ENCODE measurements at regions not wholly inside any gene's neighbourhood (a gene's known extent, or its start where the extent isn't known, plus 50 kb on each side); places are given as distances from the start of the nearest gene placed in this dataset.

GRCh38 chr1:87689487-87689886 is 360.8 kb downstream of the LMO4 start:
- H3K4me3 ChIP-seq (ENCODE audit: low read depth, low read length), result no peak overlapping the region
- DNase-seq (ENCODE audit: low read depth), result no peak
- no peak for TF ChIP-seq CTCF (IDR thresholded peaks at IDR 0.05; ENCODE audit: insufficient read depth, low read depth, low read length, missing control alignments)

GRCh38 chr1:87696483-87696882 is 367.8 kb downstream of the LMO4 start:
- no peak for TF ChIP-seq CTCF (IDR thresholded peaks at IDR 0.05; ENCODE audit: insufficient read depth, low read depth, low read length, missing control alignments)
- DNase-seq (ENCODE audit: low read depth), result no peak

GRCh38 chr1:87702455-87702854 is 373.8 kb downstream of the LMO4 start:
- no peak overlapping the region for H3K4me3 ChIP-seq (ENCODE audit: low read depth, low read length)
- no peak for DNase-seq (ENCODE audit: low read depth)
- TF ChIP-seq CTCF (IDR thresholded peaks at IDR 0.05; ENCODE audit: insufficient read depth, low read depth, low read length, missing control alignments), result no peak

More at GRCh38 chr1:87696483-87696882, 367.8 kb downstream of the LMO4 start:
- H3K4me3 ChIP-seq (ENCODE audit: low read depth, low read length), result no peak overlapping the region

DNA sequence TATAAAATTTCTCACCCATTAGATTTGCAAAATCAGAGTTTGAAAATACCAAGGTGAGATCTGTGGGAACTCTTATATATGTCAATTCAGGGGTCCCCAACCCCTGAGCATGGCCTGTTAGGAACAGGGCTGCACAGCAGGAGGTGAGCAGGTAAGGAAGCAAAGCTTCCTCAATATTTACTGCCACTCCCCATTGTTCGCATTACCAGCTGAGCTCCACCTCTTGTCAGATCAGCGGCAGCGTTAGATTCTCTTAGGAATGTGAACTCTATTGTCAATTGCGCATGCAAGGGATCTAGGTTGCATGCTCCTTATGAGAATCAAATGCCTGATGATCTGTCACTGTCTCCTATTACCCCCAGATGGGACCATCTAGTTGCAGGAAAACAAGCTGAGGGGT is 376.6 kb downstream of the LMO4 start:
- H3K4me3 ChIP-seq (ENCODE audit: low read depth, low read length), result no peak overlapping the region
- DNase-seq (ENCODE audit: low read depth), result no peak
- TF ChIP-seq CTCF (IDR thresholded peaks at IDR 0.05; ENCODE audit: insufficient read depth, low read depth, low read length, missing control alignments), result no peak

GRCh38 chr1:87706203-87706602 is 377.5 kb downstream of the LMO4 start:
- DNase-seq (ENCODE audit: low read depth), result no peak
- H3K4me3 ChIP-seq (ENCODE audit: low read depth, low read length), result no peak overlapping the region
- no peak for TF ChIP-seq CTCF (IDR thresholded peaks at IDR 0.05; ENCODE audit: insufficient read depth, low read depth, low read length, missing control alignments)

DNA sequence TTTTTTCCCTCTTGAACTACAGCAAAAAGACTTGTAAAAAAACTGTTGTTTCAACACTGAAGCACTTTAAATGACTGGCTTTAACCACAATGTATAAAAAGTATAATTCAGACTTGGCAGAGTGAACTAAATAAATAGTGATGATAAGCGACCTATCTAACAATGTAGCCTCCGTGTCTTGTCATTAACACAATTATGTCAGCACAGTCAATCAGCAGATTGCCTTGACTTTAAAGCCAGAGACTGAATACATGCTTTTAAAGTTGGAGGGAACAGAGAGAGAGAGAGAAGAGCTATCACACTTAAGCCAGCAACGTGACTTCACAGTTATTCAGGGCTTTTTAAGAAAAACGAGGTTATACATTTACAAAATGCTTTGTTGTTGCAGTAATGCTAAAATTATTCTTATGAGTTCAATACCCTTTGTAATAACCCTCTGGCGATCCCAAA is 378.1 kb downstream of the LMO4 start:
- no peak overlapping the region for H3K4me3 ChIP-seq (ENCODE audit: low read depth, low read length)
- no peak for TF ChIP-seq CTCF (IDR thresholded peaks at IDR 0.05; ENCODE audit: insufficient read depth, low read depth, low read length, missing control alignments)
- DNase-seq (ENCODE audit: low read depth), result no peak

GRCh38 chr1:87707411-87707810 is 378.7 kb downstream of the LMO4 start:
- DNase-seq (ENCODE audit: low read depth), result no peak
- TF ChIP-seq CTCF (IDR thresholded peaks at IDR 0.05; ENCODE audit: insufficient read depth, low read depth, low read length, missing control alignments), result no peak
- H3K4me3 ChIP-seq (ENCODE audit: low read depth, low read length), result no peak overlapping the region
